Neural cell (in vitro differentiated cells): ENCODE measurements at regions not wholly inside any gene's neighbourhood (a gene's known extent, or its start where the extent isn't known, plus 50 kb on each side); places are given as distances from the start of the nearest gene placed in this dataset.

ENCODE experiments used
- EP300 ChIP-seq: fragments of 450-650 bp; conservative IDR thresholded peaks from 2 replicates; pipeline ENCODE4 v1.6.1; 2014; ENCODE audit warnings: antibody characterized with exemption, mild to moderate bottlenecking, moderate library complexity; ENCODE audit not compliant: poor library complexity, severe bottlenecking
- EZH2 ChIP-seq: fragments of 200-600, 300-800 bp; shearing (Covaris generic), sonication (generic); IDR thresholded peaks from 2 replicates; pipeline ENCODE4 v1.6.1; 2014; ENCODE audit warnings: antibody characterized with exemption, low read length, borderline replicate concordance, mild to moderate bottlenecking; ENCODE audit not compliant: insufficient read depth, poor library complexity, severe bottlenecking
- SMC3 ChIP-seq: fragments of 450-650 bp; conservative IDR thresholded peaks from 2 replicates; pipeline ENCODE4 v1.6.1; 2014; ENCODE audit warnings: antibody characterized with exemption, mild to moderate bottlenecking, moderate library complexity; ENCODE audit not compliant: poor library complexity
- TAF1 ChIP-seq: IDR thresholded peaks from 2 replicates; pipeline ENCODE4 v1.6.1; 2012; ENCODE audit warnings: low read depth
- TF ChIP-seq, protein P1 (sequence below): fragments of 450-650 bp; IDR thresholded peaks from 2 replicates; pipeline ENCODE4 v1.5.1; 2014; ENCODE audit warnings: antibody characterized with exemption, mild to moderate bottlenecking, moderate library complexity; ENCODE audit not compliant: poor library complexity, severe bottlenecking
- TF ChIP-seq, protein P2 (sequence below): IDR thresholded peaks from 2 replicates; pipeline ENCODE4 v1.6.1; 2012; ENCODE audit warnings: borderline replicate concordance

DNA sequence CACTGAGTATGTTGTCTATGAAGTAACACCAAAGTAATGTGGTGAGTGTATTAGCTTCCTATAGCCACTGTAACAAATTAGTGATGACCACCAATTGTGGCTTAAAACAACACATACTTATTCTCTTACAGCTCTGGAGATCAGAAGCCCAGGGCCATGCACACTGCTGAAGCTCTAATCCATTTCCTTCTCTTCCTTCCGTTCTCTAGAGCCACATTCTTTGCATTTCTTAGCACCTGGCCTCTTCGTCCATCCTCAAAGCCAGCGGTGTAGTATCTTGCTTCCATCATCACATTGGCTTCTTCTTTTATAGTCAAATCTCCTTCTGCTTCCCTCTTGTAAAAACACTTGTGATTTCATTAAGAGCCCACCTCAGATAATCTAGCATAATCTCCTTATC is 230.3 kb upstream of the RFX3 start:
- no peak for TF ChIP-seq EZH2
- TF ChIP-seq, protein P1, sequence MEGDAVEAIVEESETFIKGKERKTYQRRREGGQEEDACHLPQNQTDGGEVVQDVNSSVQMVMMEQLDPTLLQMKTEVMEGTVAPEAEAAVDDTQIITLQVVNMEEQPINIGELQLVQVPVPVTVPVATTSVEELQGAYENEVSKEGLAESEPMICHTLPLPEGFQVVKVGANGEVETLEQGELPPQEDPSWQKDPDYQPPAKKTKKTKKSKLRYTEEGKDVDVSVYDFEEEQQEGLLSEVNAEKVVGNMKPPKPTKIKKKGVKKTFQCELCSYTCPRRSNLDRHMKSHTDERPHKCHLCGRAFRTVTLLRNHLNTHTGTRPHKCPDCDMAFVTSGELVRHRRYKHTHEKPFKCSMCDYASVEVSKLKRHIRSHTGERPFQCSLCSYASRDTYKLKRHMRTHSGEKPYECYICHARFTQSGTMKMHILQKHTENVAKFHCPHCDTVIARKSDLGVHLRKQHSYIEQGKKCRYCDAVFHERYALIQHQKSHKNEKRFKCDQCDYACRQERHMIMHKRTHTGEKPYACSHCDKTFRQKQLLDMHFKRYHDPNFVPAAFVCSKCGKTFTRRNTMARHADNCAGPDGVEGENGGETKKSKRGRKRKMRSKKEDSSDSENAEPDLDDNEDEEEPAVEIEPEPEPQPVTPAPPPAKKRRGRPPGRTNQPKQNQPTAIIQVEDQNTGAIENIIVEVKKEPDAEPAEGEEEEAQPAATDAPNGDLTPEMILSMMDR: no peak
- TF ChIP-seq, protein P2, sequence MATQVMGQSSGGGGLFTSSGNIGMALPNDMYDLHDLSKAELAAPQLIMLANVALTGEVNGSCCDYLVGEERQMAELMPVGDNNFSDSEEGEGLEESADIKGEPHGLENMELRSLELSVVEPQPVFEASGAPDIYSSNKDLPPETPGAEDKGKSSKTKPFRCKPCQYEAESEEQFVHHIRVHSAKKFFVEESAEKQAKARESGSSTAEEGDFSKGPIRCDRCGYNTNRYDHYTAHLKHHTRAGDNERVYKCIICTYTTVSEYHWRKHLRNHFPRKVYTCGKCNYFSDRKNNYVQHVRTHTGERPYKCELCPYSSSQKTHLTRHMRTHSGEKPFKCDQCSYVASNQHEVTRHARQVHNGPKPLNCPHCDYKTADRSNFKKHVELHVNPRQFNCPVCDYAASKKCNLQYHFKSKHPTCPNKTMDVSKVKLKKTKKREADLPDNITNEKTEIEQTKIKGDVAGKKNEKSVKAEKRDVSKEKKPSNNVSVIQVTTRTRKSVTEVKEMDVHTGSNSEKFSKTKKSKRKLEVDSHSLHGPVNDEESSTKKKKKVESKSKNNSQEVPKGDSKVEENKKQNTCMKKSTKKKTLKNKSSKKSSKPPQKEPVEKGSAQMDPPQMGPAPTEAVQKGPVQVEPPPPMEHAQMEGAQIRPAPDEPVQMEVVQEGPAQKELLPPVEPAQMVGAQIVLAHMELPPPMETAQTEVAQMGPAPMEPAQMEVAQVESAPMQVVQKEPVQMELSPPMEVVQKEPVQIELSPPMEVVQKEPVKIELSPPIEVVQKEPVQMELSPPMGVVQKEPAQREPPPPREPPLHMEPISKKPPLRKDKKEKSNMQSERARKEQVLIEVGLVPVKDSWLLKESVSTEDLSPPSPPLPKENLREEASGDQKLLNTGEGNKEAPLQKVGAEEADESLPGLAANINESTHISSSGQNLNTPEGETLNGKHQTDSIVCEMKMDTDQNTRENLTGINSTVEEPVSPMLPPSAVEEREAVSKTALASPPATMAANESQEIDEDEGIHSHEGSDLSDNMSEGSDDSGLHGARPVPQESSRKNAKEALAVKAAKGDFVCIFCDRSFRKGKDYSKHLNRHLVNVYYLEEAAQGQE: no peak
- no peak for TF ChIP-seq EP300
- no peak for TF ChIP-seq SMC3
- TF ChIP-seq TAF1: no peak
